HG03521 (cell line): ENCODE measurements at regions not wholly inside any gene's neighbourhood (a gene's known extent, or its start where the extent isn't known, plus 50 kb on each side); places are given as distances from the start of the nearest gene placed in this dataset.

Experiments used
- ATAC-seq: cut with Tn5 transposase; IDR thresholded peaks from one replicate; pipeline ENCODE4 v1.9.1; 2021; ENCODE audit warnings: mild to moderate bottlenecking, moderate library complexity; ENCODE audit not compliant: unreplicated experiment

GRCh38 chr2:236317938-236318396 is 53.8 kb upstream of the ASB18 start:
- ATAC-seq: no peak

- ATAC-seq: no peak
Measured at GRCh38 chr2:236318401-236318800, 54.2 kb upstream of the ASB18 start.

GRCh38 chr2:236319036-236319435 is 54.8 kb upstream of the ASB18 start:
- ATAC-seq: no peak

GRCh38 chr2:236321415-236321814 is 57.2 kb upstream of the ASB18 start:
- ATAC-seq: no peak

- ATAC-seq: no peak
Measured at GRCh38 chr2:236333417-236334121, 69.4 kb upstream of the ASB18 start.

GRCh38 chr2:236334122-236334876 is 70.1 kb upstream of the ASB18 start:
- no peak for ATAC-seq

- ATAC-seq: no peak
Measured at GRCh38 chr2:236335696-236336574, 71.7 kb upstream of the ASB18 start.

- no peak for ATAC-seq
Measured at GRCh38 chr2:236336575-236337464, 72.6 kb upstream of the ASB18 start.

GRCh38 chr2:236337465-236338325 is 73.5 kb upstream of the ASB18 start:
- no peak for ATAC-seq

GRCh38 chr2:236338495-236339184 is 74.4 kb upstream of the ASB18 start:
- ATAC-seq: no peak

- no peak for ATAC-seq
Measured at GRCh38 chr2:236340251-236340650, 76.0 kb upstream of the ASB18 start.

- ATAC-seq: no peak
Measured at GRCh38 chr2:236341067-236341466, 76.9 kb upstream of the ASB18 start.

- no peak for ATAC-seq
Measured at GRCh38 chr2:236341721-236342120, 77.5 kb upstream of the ASB18 start.

- ATAC-seq: no peak
Measured at GRCh38 chr2:236342507-236342906, 78.3 kb upstream of the ASB18 start.

GRCh38 chr2:236342951-236343350 is 78.7 kb upstream of the ASB18 start:
- no peak for ATAC-seq

GRCh38 chr2:236343400-236344161 is 79.4 kb upstream of the ASB18 start:
- ATAC-seq: no peak

- no peak for ATAC-seq
Measured at GRCh38 chr2:236344446-236344845, 80.2 kb upstream of the ASB18 start.

GRCh38 chr2:236345081-236345714 is 81.0 kb upstream of the ASB18 start:
- no peak for ATAC-seq
